DOHH2 (cell line): ENCODE measurements at regions not wholly inside any gene's neighbourhood (a gene's known extent, or its start where the extent isn't known, plus 50 kb on each side); places are given as distances from the start of the nearest gene placed in this dataset.

Experiments
- H3F3A ChIP-seq: fragments of 200-600 bp; sonication (generic), shearing (Covaris generic); 2 replicates; pipeline ENCODE4 v1.6.0; 2016; ENCODE audit warnings: antibody characterized with exemption, mild to moderate bottlenecking; ENCODE audit not compliant: control insufficient read depth, insufficient read depth
- H3K27ac ChIP-seq: fragments of 200-600 bp; sonication (generic); 2 replicates; pipeline ENCODE4 v1.5.1; 2014; ENCODE audit warnings: low read depth, mild to moderate bottlenecking, low read length, moderate library complexity
- H3K27me3 ChIP-seq: fragments of 200-600 bp; sonication (generic); 2 replicates; pipeline ENCODE4 v1.6.1; 2014; ENCODE audit warnings: mild to moderate bottlenecking, low read length, mixed read lengths; ENCODE audit not compliant: control insufficient read depth
- H3K36me3 ChIP-seq: fragments of 200-600 bp; sonication (generic); 2 replicates; pipeline ENCODE4 v1.6.1; 2014; ENCODE audit warnings: mild to moderate bottlenecking, low read length, moderate library complexity, mixed read lengths; ENCODE audit not compliant: control insufficient read depth
- H3K4me1 ChIP-seq: fragments of 200-600 bp; sonication (generic); 2 replicates; pipeline ENCODE4 v1.6.1; 2014; ENCODE audit warnings: mild to moderate bottlenecking, low read length, mixed read lengths; ENCODE audit not compliant: control insufficient read depth
- H3K4me2 ChIP-seq: fragments of 200-600 bp; sonication (generic); 2 replicates; pipeline ENCODE4 v1.6.0; 2014; ENCODE audit warnings: mild to moderate bottlenecking, low read length, moderate library complexity
- H3K4me3 ChIP-seq: fragments of 200-600 bp; sonication (generic); 2 replicates; pipeline ENCODE4 v1.5.1; 2014; ENCODE audit warnings: mild to moderate bottlenecking, low read length, mixed read lengths
- H3K79me2 ChIP-seq: fragments of 200-600 bp; sonication (generic); 2 replicates; pipeline ENCODE4 v1.6.1; 2014; ENCODE audit warnings: mild to moderate bottlenecking, low read length, mixed read lengths; ENCODE audit not compliant: control insufficient read depth
- H3K9me2 ChIP-seq: fragments of 200-600 bp; sonication (generic); replicated peaks from 2 replicates; pipeline ENCODE4 v1.6.1; 2014; ENCODE audit warnings: mild to moderate bottlenecking, low read length, mixed read lengths; ENCODE audit not compliant: control insufficient read depth
- H3K9me3 ChIP-seq: fragments of 200-600 bp; sonication (generic); 2 replicates; pipeline ENCODE4 v1.6.1; 2014; ENCODE audit warnings: antibody characterized with exemption, low read length, mixed read lengths; ENCODE audit not compliant: control insufficient read depth, insufficient read depth
- H4K20me1 ChIP-seq: fragments of 200-600 bp; sonication (generic); 2 replicates; pipeline ENCODE4 v1.6.0; 2014; ENCODE audit warnings: low read depth, mild to moderate bottlenecking, antibody characterized with exemption, low read length, moderate library complexity; ENCODE audit not compliant: control insufficient read depth, insufficient read depth
- CTCF ChIP-seq: fragments of 200-600 bp; sonication (generic); IDR thresholded peaks from one replicate; pipeline ENCODE4 v1.5.1; 2014; ENCODE audit warnings: antibody characterized with exemption, mild to moderate bottlenecking, low read depth, low read length; ENCODE audit not compliant: poor library complexity, severe bottlenecking
- EZH2phosphoT487 ChIP-seq: fragments of 200-600 bp; sonication (generic); IDR thresholded peaks from 2 replicates; pipeline ENCODE4 v1.6.1; 2017; ENCODE audit warnings: borderline replicate concordance, mild to moderate bottlenecking, antibody characterized with exemption, low read length, moderate library complexity, mixed read lengths

- Histone ChIP-seq H4K20me1 (no peaks in the 10 kb centered on the region), H3K4me3 (no peak overlapping the region)
Observed at GRCh38 chr6:12543953-12544352, 172.6 kb upstream of the PHACTR1 start.

GRCh38 chr6:12544821-12545565 is 171.6 kb upstream of the PHACTR1 start:
- no peak for TF ChIP-seq CTCF
- Histone ChIP-seq H3K27ac (no peak overlapping the region), H3K79me2 (no peaks in the 10 kb centered on the region), H3K36me3 (no peaks in the 10 kb centered on the region), H3K4me3 (no peak overlapping the region), H3K4me1 (no peaks in the 10 kb centered on the region), H3K9me2 (no peaks in the 10 kb centered on the region), H4K20me1 (no peaks in the 10 kb centered on the region), H3K4me2 (no peak overlapping the region), H3K27me3 (no peaks in the 10 kb centered on the region), H3K9me3 (no peaks in the 10 kb centered on the region), H3F3A (no peaks in the 10 kb centered on the region)

More at GRCh38 chr6:12543953-12544352, 172.6 kb upstream of the PHACTR1 start:
- Histone ChIP-seq H3K4me2 (no peak overlapping the region), H3K36me3 (no peaks in the 10 kb centered on the region), H3K79me2 (no peaks in the 10 kb centered on the region), H3K27me3 (no peaks in the 10 kb centered on the region), H3F3A (no peaks in the 10 kb centered on the region), H3K9me3 (no peaks in the 10 kb centered on the region), H3K27ac (no peak overlapping the region), H3K4me1 (no peaks in the 10 kb centered on the region), H3K9me2 (no peaks in the 10 kb centered on the region)
- no peak for TF ChIP-seq EZH2phosphoT487
- no peak for TF ChIP-seq CTCF

- no peaks in the 10 kb centered on the region for H3K36me3 ChIP-seq
- TF ChIP-seq CTCF (no peak), EZH2phosphoT487 (no peak)
- H3K4me2 ChIP-seq: no peak overlapping the region
Observed at GRCh38 chr6:12545619-12546409, 170.8 kb upstream of the PHACTR1 start.

More at GRCh38 chr6:12545619-12546409, 170.8 kb upstream of the PHACTR1 start:
- Histone ChIP-seq H3K79me2 (no peaks in the 10 kb centered on the region), H4K20me1 (no peaks in the 10 kb centered on the region), H3K9me3 (no peaks in the 10 kb centered on the region), H3K4me3 (no peak overlapping the region), H3K9me2 (no peaks in the 10 kb centered on the region), H3K4me1 (no peaks in the 10 kb centered on the region), H3K27ac (no peak overlapping the region), H3K27me3 (no peaks in the 10 kb centered on the region), H3F3A (no peaks in the 10 kb centered on the region)
